ENCODE measurements at regions not wholly inside any gene's neighbourhood (a gene's known extent, or its start where the extent isn't known, plus 50 kb on each side); places are given as distances from the start of the nearest gene placed in this dataset.

GRCh38 chr16:8239443-8239842, 350.9 kb downstream of the TMEM114 start:
- Histone ChIP-seq H3K56ac (replicated peaks; ENCODE audit: insufficient read length, low read depth, low read length) (no peak overlapping the region), H3K9ac (replicated peaks in 1 of 4; ENCODE audit: extremely low read depth in 1 of 4, low read depth in 3 of 4, low read length in 3 of 4) (no peak overlapping the region), H4K20me1 (replicated peaks in 1 of 2; ENCODE audit: control insufficient read depth in 1 of 2, insufficient read depth in 2 of 2, low read length in 2 of 2) (no peaks in the 10 kb centered on the region), H3K4ac (replicated peaks; ENCODE audit: insufficient read length, low read depth, low read length) (no peak overlapping the region), H4K5ac (ENCODE audit: insufficient read length, low read depth, low read length) (no peak overlapping the region), H3K36me3 (ENCODE audit: control insufficient read depth in 2 of 4, insufficient read depth in 4 of 4, low read length in 3 of 4) (no peaks in the 10 kb centered on the region), H3K4me2 (ENCODE audit: insufficient read depth in 1 of 2, low read depth in 2 of 2, low read length in 2 of 2) (no peak overlapping the region), H3K9me3 (ENCODE audit: insufficient read depth in 2 of 2, low read depth in 1 of 2, low read length in 1 of 2) (no peaks in the 10 kb centered on the region; a peak in 1 of 4 replicates), H2BK5ac (ENCODE audit: low read depth, low read length) (no peak overlapping the region), H3K23ac (ENCODE audit: insufficient read length) (no peak overlapping the region), H2BK12ac (ENCODE audit: low read depth, low read length) (no peak overlapping the region), H3K4me1 (replicated peaks in 1 of 4; ENCODE audit: control insufficient read depth in 3 of 4, insufficient read depth in 4 of 4, low read length in 3 of 4) (no peaks in the 10 kb centered on the region), H2BK120ac (replicated peaks; ENCODE audit: low read depth, low read length) (no peak overlapping the region), H3K27ac (ENCODE audit: low read depth, low read length) (no peak overlapping the region), H3K27me3 (replicated peaks in 1 of 4; ENCODE audit: control insufficient read depth in 3 of 4, extremely low read depth in 1 of 4, insufficient read depth in 3 of 4, low read length in 3 of 4) (no peaks in the 10 kb centered on the region), H4K8ac (ENCODE audit: extremely low read depth, insufficient read depth, low read length) (no peak overlapping the region), H4K91ac (replicated peaks; ENCODE audit: insufficient read length, low read length) (no peak overlapping the region), H2BK20ac (ENCODE audit: low read length) (no peak overlapping the region), H2AK5ac (ENCODE audit: low read depth, low read length) (no peak overlapping the region), H2AFZ (ENCODE audit: low read length) (no peak overlapping the region), H3K18ac (ENCODE audit: extremely low read depth, low read length) (no peak overlapping the region), H3K23me2 (ENCODE audit: low read depth, low read length) (no peaks in the 10 kb centered on the region), H3K79me2 (ENCODE audit: control insufficient read depth in 1 of 2, insufficient read depth in 2 of 2, low read length in 2 of 2) (no peaks in the 10 kb centered on the region), H3K4me3 (ENCODE audit: extremely low read depth in 1 of 4, insufficient read depth in 2 of 4, low read depth in 3 of 4, low read length in 4 of 4) (no peak overlapping the region), H3K14ac (ENCODE audit: insufficient read length) (no peak overlapping the region), H2BK15ac (ENCODE audit: low read length) (no peak overlapping the region), H3K79me1 (ENCODE audit: low read depth, low read length) (no peaks in the 10 kb centered on the region)
- no peak for DNase-seq (ENCODE audit: low read depth in 1 of 2, low spot score in 2 of 2)
- FAIRE-seq = no peak
- ChIA-PET CTCF (ENCODE audit: partially characterized antibody) (interaction anchor here (0.6 to 1.1 kb wide), 2 partner anchors 35 to 928 kb away, joined by 3 to 4 read pairs; no protein-coding TSS in a partner anchor), POLR2A (ENCODE audit: partially characterized antibody) (no interaction called here)
- WGBS, 2 experiments (ENCODE audit: extremely low coverage in 1 of 2, insufficient coverage in 1 of 2, insufficient read length in 1 of 2, insufficient replicate concordance in 2 of 2, low coverage in 1 of 2, low lambda C conversion rate in 2 of 2, missing lambda C conversion rate in 1 of 2) = 87% methylated on average over 2 of the region's 2 CpGs; no CpG with 5 or more reads in 1 of the 2 experiments
- TF ChIP-seq YY1 (IDR thresholded peaks at IDR 0.05; ENCODE audit: low read depth, low read length) (no peak), SP2 (IDR thresholded peaks at IDR 0.05; ENCODE audit: low read length) (no peak), KDM5A (IDR thresholded peaks at IDR 0.05; ENCODE audit: low read length) (no peak), SP4 (IDR thresholded peaks at IDR 0.05; ENCODE audit: low read length) (no peak), POLR2A (IDR thresholded peaks at IDR 0.05; ENCODE audit: control extremely low read depth in 1 of 2, low read depth in 2 of 2, low read length in 2 of 2) (no peak), KDM1A (IDR thresholded peaks at IDR 0.05; ENCODE audit: borderline replicate concordance, low read length) (no peak), RFX5 (IDR thresholded peaks at IDR 0.05; ENCODE audit: borderline replicate concordance, low read depth, low read length) (no peak), SUZ12 (IDR thresholded peaks at IDR 0.05; ENCODE audit: low read length) (no peak), CTCF (IDR thresholded peaks at IDR 0.05; ENCODE audit: control extremely low read depth in 1 of 3, insufficient read depth in 1 of 3, low read depth in 1 of 3, low read length in 3 of 3) (no peak), CEBPB (IDR thresholded peaks at IDR 0.05; ENCODE audit: low read depth, low read length) (no peak)
